Astrocyte of the spinal cord (primary cell): ENCODE measurements at regions not wholly inside any gene's neighbourhood (a gene's known extent, or its start where the extent isn't known, plus 50 kb on each side); places are given as distances from the start of the nearest gene placed in this dataset.
"Not testable (repeated sequence)": the region's sequence is repeated elsewhere in the genome, so short reads cannot be mapped to it uniquely, and the experiment has no call there.

Experiments used
- DNase-seq: peaks from one replicate; pipeline ENCODE4 v3.0.0; 2011; ENCODE audit warnings: low read depth, low spot score
- H3K4me3 ChIP-seq: 2 replicates; pipeline ENCODE4 v1.5.1; 2011; ENCODE audit warnings: low read depth, mild to moderate bottlenecking, low read length, moderate library complexity
- in situ Hi-C: cut with HindIII; loops from 2 replicates; pipeline ENCODE4 v1.10.0; 2017; ENCODE audit warnings: low sequenced_read_pairs

- in situ Hi-C loops, DNase-seq, H3K4me3 ChIP-seq: not testable (repeated sequence)
Observed at GRCh38 chr16:21534561-21534960, 64.8 kb upstream of the METTL9 start.

- H3K4me3 ChIP-seq, DNase-seq, in situ Hi-C loops: not testable (repeated sequence)
Observed at GRCh38 chr16:21535201-21535600, 64.2 kb upstream of the METTL9 start.

DNA sequence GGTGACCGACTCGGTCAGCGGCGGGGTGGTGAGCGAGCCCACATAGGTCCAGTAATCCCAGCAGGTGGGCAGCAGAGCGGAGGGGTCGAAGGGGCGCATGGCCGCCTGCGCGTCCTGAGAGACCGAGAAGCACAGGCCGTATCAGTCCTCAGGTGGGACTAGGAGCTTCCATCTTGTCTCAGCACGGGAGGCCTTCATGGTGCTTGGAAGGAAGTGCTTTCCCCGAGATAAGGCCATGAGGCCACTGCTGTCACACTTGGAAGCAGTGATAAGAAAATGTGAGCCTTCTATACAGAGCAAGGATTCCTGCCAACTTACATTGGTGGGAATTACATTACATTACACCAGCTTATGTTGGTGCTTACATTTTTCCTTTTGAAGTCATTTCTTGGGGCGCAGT, 62.6 kb upstream of the METTL9 start:
- H3K4me3 ChIP-seq, DNase-seq, in situ Hi-C loops: not testable (repeated sequence)

GRCh38 chr16:21537598-21537997, 61.8 kb upstream of the METTL9 start:
- DNase-seq, H3K4me3 ChIP-seq, in situ Hi-C loops: not testable (repeated sequence)

DNA sequence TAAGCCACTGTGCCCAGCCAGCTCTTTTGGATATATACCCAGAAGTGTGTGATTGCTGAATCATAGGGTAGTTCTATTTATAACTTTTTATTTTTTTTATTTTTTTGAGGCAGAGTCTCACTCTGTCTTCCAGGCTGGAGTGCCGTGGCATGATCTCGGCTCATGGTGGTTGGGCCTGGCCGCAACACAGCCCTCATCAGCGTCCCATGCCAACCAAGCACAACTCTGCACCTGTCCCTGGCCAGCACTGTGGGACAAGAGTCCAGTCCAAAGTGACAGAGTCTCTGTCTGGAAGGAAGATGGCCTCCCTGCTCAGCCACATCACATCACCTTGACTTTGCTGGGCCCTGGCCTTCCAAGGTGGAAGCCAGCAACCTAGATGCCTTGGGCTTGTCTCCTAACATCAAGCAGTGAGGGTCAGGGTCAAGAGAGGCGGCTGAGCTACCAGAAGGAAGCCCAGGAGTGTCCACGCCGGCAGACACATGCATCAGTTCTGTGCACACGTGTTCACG, 60.2 kb upstream of the METTL9 start:
- DNase-seq, H3K4me3 ChIP-seq, in situ Hi-C loops: not testable (repeated sequence)

DNA sequence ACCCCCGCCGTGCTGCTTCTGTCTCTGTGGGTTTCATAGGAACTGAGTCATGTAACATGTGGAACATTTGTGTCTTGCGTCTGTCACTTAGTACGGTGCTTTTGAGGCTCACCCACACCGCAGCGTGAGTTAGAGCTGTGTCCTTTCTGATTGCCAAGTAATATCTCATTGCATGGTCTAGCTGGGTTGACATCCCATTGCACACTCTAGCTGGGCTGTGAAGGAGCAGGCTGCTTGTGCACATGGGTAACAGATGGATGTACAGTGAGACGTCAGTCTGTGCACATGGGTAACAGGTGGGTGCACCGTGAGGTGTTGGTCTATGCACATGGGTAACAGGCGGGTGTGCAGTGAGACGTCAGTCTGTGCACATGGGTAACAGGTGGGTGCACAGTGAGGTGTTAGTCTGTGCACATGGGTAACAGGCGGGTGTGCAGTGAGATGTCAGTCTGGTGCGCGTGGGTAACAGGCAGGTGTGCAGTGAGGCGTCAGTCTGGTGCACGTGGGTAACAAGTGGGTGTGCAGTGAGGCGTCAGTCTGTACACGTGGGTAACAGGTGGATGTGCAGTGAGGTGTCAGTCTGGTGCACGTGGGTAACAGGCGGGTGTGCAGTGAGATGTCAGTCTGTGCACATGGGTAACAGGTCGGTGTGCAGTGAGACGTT, 58.5 kb upstream of the METTL9 start:
- in situ Hi-C loops, DNase-seq, H3K4me3 ChIP-seq: not testable (repeated sequence)

DNA sequence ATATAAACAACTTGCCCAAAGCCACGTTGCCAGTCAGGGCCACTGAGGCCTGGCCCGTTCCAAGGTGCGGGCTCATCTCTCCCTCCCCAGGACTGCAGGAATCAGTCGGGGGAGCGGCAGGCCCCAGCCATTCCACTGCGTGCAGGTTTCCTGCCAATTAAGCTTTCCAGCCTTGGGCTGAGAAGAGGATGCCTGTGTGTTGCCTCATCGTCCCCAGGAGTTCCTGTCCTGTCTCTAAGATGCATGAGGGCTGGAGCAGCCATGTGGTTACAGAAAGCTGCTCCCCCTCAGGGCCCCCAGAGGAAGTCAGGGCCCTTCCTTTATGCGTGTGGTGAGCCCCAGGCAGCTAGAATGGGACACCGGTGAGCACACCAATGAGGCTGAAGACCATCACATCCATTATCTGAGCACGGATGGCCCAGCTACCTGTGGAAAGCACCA, 57.7 kb upstream of the METTL9 start:
- in situ Hi-C loops, DNase-seq: not testable (repeated sequence)

DNA sequence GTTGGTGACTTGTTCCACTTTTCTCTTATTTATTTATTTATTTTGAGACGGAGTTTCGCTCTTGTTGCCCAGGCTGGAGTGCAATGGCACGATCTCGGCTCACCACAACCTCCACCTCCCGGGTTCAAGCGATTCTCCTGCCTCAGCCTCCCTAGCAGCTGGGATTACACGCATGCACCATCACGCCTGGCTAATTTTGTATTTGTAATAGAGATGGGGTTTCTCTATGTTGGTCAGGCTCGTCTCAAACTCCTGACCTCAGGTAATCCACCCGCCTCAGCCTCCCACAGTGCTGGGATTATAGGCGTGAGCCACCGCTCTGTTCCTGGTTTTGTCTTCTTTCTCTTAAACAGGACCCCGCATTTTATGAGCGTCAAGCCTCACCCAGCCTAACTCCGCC, 57.3 kb upstream of the METTL9 start:
- H3K4me3 ChIP-seq, DNase-seq, in situ Hi-C loops: not testable (repeated sequence)

More for the DNA sequence above, 57.7 kb upstream of the METTL9 start:
- not testable (repeated sequence) for H3K4me3 ChIP-seq

DNA sequence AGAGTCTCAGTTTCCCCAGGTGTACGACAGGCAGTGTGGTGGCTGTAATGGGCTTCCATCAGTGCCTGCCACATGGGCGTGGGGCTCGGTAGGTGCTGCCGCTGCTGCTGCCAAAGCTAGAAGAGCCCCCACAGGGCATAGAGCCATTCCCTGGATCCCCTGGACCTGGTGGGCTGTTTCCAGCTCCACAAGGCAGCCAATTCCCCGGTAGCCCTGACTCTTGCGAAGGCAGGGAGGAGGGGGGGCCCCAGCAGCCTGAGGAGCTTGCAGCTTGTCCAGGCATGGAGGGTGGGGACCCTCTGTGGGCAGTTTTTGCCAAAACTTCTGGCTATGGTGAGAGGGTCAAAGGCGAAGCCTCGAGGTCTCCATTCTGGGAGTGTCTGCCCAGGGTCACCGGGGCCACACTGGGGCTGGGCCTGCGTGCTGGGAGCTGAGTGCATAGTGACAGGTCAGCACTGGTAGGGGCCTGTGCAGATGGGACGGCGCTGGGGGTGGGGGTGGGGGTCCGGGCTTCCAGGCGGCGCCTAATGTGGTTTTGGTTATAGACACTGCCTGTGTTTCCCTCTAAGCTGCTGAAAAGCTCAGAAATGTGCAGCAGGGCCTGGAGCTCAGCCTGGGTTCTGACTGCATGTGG, 56.8 kb upstream of the METTL9 start:
- DNase-seq, H3K4me3 ChIP-seq, in situ Hi-C loops: not testable (repeated sequence)

- DNase-seq, H3K4me3 ChIP-seq, in situ Hi-C loops: not testable (repeated sequence)
Observed at GRCh38 chr16:21543151-21543836, 56.1 kb upstream of the METTL9 start.

DNA sequence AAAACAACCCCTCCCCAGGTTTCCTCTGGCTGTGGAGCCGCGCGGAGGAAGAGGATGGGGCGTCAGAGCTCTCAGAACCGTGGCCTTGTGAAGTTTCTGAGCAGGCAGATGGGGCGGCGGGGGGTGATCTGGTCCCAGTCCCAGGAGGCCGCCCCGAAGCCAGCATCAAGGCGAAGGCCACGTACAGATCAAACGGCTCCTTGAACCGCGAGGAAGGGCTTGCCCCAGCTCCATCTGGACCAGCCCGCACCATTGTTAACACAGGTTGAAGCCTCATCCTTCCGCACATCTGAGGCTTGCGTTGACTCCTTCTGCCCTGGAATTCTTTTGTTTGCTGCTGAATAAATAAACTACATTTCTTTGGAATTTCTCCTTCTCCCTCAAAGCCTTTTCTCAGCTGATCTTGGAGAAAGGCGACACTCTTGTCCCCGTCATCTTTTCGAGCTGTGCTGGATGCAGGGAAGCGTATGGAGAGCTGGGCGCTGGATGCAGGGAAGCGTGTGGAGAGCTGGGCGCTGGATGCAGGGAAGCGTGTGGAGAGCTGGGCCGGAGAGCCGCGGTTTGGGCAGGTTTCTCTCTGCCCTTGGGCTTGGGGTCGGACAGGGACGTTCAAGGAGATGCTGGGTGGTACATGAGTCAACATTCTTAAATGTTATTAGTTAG, 53.6 kb upstream of the METTL9 start:
- DNase-seq, in situ Hi-C loops: not testable (repeated sequence)

GRCh38 chr16:21549396-21549795, 50.0 kb upstream of the METTL9 start:
- in situ Hi-C loops, H3K4me3 ChIP-seq, DNase-seq: not testable (repeated sequence)

More for the DNA sequence above, 53.6 kb upstream of the METTL9 start:
- not testable (repeated sequence) for H3K4me3 ChIP-seq
